Pancreas (tissue), 10 donors: ENCODE measurements at regions not wholly inside any gene's neighbourhood (a gene's known extent, or its start where the extent isn't known, plus 50 kb on each side); places are given as distances from the start of the nearest gene placed in this dataset.

Experiments used
- ATAC-seq, 4 donors: fragments of 200-7000 bp; cut with Tn5 transposase; one replicate each; pipeline versions ENCODE4 v1.8.0 to v1.9.1; 2020; ENCODE audit warnings: mild to moderate bottlenecking in 4 of 4, moderate library complexity in 4 of 4
- DNase-seq, 6 donors: peaks; one replicate each; pipeline ENCODE4 v3.0.0-alpha.2; 2020
- FAIRE-seq: peaks from 2 replicates; lab custom pipeline; 2012; peaks lifted over from hg19 to GRCh38; lab: Jason Lieb, UNC
- H3K27ac ChIP-seq, 4 donors: fragments of 200-600 bp; sonication (generic); 1 replicate in 3 of 4; 2 replicates in 1 of 4; pipeline versions ENCODE4 v1.5.0 to v1.8.0; 2020
- H3K27me3 ChIP-seq, 4 donors: fragments of 200-600 bp; one replicate each; pipeline ENCODE4 v1.8.0; 2021
- H3K36me3 ChIP-seq, 3 donors: fragments of 200-600 bp; sonication (generic) in 1 of 3; one replicate each; pipeline versions ENCODE4 v1.5.0 to v1.8.0; 2020 to 2021
- H3K4me1 ChIP-seq, 3 donors: fragments of 200-600 bp; one replicate each; pipeline ENCODE4 v1.8.0; 2021
- H3K4me3 ChIP-seq, 4 donors: fragments of 200-600 bp; sonication (generic) in 2 of 4; one replicate each; pipeline versions ENCODE4 v1.5.0 to v1.8.0; 2020 to 2021
- H3K9me3 ChIP-seq, 4 donors: fragments of 200-600 bp; one replicate each; pipeline ENCODE4 v1.8.0; 2021
- CTCF ChIP-seq, 4 donors: fragments of 200-600 bp; sonication (generic) in 3 of 4; IDR thresholded peaks; one replicate each; pipeline versions ENCODE4 v1.5.0 to v1.8.0; 2021; ENCODE audit warnings: antibody characterized with exemption in 4 of 4
- WGBS, 2 donors: extraction: QIAGEN DNeasy Blood & Tissue Kit; methylation state at CpG; one replicate each; pipeline ENCODE4 v1.1.7; 2013; 5-methylcytosine and 5-hydroxymethylcytosine counted together
- intact Hi-C, 3 donors: fragments of 100-400 bp; cut with DNase I; formaldehyde crosslinking; loops; one replicate each; pipeline versions ENCODE4 v1.11.1 to v1.14.2; 2022
- donor health status: healthy with polysubstance abuse.
- donor health status: DM: no; HTN: no; CAD: no; lungs with moderate emphysema.
- donor health status: DM: no; HTN: no; CAD: no.
- donor health status: control.
- donor health status: control.
- donor health status: Bipolar disorder and iron deficiency.
- donor health status: DM: yes; HTN: yes; CAD: no.
- donor health status: DM: no; HTN: no; CAD: no.
- donor health status: DM: no; HTN: no; CAD: no.
- donor health status: DM: yes; HTN: yes; CAD: no.

- H3K9me3 ChIP-seq, result no peaks in the 10 kb centered on the region
- no peak overlapping the region for H3K27ac ChIP-seq
- ATAC-seq, result no peak
- no peak for DNase-seq
- TF ChIP-seq CTCF (IDR thresholded peaks at IDR 0.05), result no peak
- intact Hi-C loops, result no loop called here
- H3K36me3 ChIP-seq, result no peaks in the 10 kb centered on the region
- H3K4me3 ChIP-seq, result no peak overlapping the region
- H3K27me3 ChIP-seq, result no peaks in the 10 kb centered on the region
- FAIRE-seq, result no peak
- WGBS, 2 donors, result 78 to 83% methylated on average over 2 of the region's 2 CpGs
- H3K4me1 ChIP-seq, result no peaks in the 10 kb centered on the region
These were observed 181.8 kb downstream of the NXNL2 start for GRCh38 chr9:88716596-88717290.

- WGBS, 2 donors, result 63 to 86% methylated on average over 3 of the region's 3 CpGs
- intact Hi-C loops, result loop anchor here in 1 of 3 donors (10.0 kb wide), 1 partner anchor 274 kb away; the partner anchor contains the start of gene S1PR3
- Histone ChIP-seq H3K27ac (no peak overlapping the region), H3K27me3 (no peaks in the 10 kb centered on the region), H3K36me3 (no peaks in the 10 kb centered on the region), H3K4me3 (no peak overlapping the region), H3K4me1 (no peaks in the 10 kb centered on the region), H3K9me3 (no peaks in the 10 kb centered on the region)
- FAIRE-seq (no peak), DNase-seq (no peak), ATAC-seq (no peak)
- no peak for TF ChIP-seq CTCF (IDR thresholded peaks at IDR 0.05)
These were observed 186.0 kb downstream of the NXNL2 start for GRCh38 chr9:88721025-88721424.

- Histone ChIP-seq H3K36me3 (no peaks in the 10 kb centered on the region), H3K4me3 (no peak overlapping the region), H3K27ac (no peak overlapping the region), H3K4me1 (no peaks in the 10 kb centered on the region), H3K9me3 (no peaks in the 10 kb centered on the region), H3K27me3 (no peaks in the 10 kb centered on the region)
- FAIRE-seq, result no peak
- no peak for ATAC-seq
- intact Hi-C loops, result loop anchor here in 1 of 3 donors (10.0 kb wide), 1 partner anchor 273 kb away; the partner anchor contains the start of gene S1PR3
- 97 to 100% methylated on average over 1 of the region's 1 CpG for WGBS, 2 donors
- no peak for TF ChIP-seq CTCF (IDR thresholded peaks at IDR 0.05)
- DNase-seq, result no peak
These were observed 186.7 kb downstream of the NXNL2 start for GRCh38 chr9:88721495-88722279.

- H3K27ac ChIP-seq, result no peak overlapping the region
- no peaks in the 10 kb centered on the region for H3K36me3 ChIP-seq
- intact Hi-C loops, result loop anchor here in 1 of 3 donors (10.0 kb wide), 1 partner anchor 272 kb away; the partner anchor contains the start of gene S1PR3
- no peak for FAIRE-seq
- WGBS, 2 donors, result 79 to 91% methylated on average over 2 of the region's 2 CpGs
- no peaks in the 10 kb centered on the region for H3K4me1 ChIP-seq
- no peak for DNase-seq
- TF ChIP-seq CTCF (IDR thresholded peaks at IDR 0.05), result no peak
- peak in 2 of 4 donors; percentile 34 to 38 for ATAC-seq
- no peak overlapping the region for H3K4me3 ChIP-seq
- H3K27me3 ChIP-seq, result no peaks in the 10 kb centered on the region
- H3K9me3 ChIP-seq, result no peaks in the 10 kb centered on the region
These were observed 187.8 kb downstream of the NXNL2 start for GRCh38 chr9:88722753-88723152.
